HG03097 (cell line): ENCODE measurements at regions not wholly inside any gene's neighbourhood (a gene's known extent, or its start where the extent isn't known, plus 50 kb on each side); places are given as distances from the start of the nearest gene placed in this dataset.

Experiments used
- ATAC-seq: cut with Tn5 transposase; IDR thresholded peaks from one replicate; pipeline ENCODE4 v1.9.1; 2021; ENCODE audit not compliant: unreplicated experiment, low FRiP score

GRCh38 chr12:89029961-89030360 lies 322.3 kb downstream of the DUSP6 start:
- ATAC-seq, result no peak

GRCh38 chr12:89024580-89024979 lies 327.7 kb downstream of the DUSP6 start:
- no peak for ATAC-seq

DNA sequence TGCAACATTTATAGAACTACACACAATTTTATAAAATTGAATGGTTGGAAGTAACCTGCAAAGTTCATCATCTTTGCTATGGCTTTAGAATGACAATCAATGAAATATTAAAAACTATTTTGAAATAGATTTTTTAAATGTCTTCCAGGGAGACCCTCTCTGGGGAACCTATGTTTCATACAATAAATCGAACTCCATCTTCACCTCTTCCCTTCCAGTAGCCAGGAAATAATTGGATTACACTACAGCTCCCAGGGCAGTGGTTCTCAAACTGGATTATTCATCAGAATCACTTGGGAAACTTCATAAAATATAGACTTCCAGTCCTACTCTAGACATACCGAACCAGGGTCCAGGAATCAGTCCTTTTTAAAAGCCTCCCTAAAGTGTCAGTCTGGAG lies 328.4 kb downstream of the DUSP6 start:
- no peak for ATAC-seq

DNA sequence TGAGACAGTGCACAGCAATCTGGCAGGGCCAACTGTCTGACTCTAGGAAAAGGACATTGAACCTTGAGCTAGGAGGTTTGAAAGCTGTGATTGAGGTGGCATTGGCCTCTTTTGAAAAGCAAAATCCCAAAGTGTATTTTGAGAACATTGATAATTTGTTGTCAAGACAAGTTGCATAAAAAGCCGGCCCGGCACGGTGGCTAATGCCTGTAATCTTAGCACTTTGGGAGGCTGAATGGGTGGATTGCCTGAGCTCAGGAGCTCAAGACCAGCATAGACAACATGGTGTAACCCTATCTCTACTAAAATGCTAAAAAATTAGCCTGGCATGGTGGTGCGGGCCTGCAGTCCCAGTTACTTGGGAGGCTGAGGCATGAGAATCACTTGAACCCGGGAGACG lies 331.6 kb downstream of the DUSP6 start:
- ATAC-seq, result no peak

- ATAC-seq, result no peak
Measured at GRCh38 chr12:89020121-89020480, 332.2 kb downstream of the DUSP6 start.

GRCh38 chr12:89019439-89020120 lies 332.7 kb downstream of the DUSP6 start:
- peak; percentile 99 for ATAC-seq

- ATAC-seq, result no peak
Measured at GRCh38 chr12:89016970-89017778, 335.1 kb downstream of the DUSP6 start.

GRCh38 chr12:89015419-89015818 lies 336.9 kb downstream of the DUSP6 start:
- no peak for ATAC-seq

DNA sequence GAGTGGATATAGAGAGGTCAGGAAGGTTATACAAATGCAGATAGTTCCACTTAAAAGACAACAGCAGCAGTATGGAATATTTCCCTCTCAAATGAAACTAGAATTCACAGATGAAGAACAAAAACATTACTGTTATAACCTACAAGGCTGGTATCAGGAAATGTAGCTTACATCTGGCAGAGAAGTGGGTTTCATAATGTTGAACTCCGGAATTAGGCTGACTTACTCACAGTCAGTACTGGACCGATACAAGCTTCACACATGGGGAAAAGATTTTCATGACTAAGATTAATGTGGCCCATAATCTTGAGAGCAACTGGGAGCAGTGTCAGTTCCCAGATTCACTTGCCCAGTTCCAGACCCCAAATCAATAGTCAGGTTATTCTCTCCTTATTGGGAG lies 353.9 kb downstream of the DUSP6 start:
- ATAC-seq, result no peak

- ATAC-seq, result no peak
Measured at GRCh38 chr12:88996200-88996788, 356.0 kb downstream of the DUSP6 start.

DNA sequence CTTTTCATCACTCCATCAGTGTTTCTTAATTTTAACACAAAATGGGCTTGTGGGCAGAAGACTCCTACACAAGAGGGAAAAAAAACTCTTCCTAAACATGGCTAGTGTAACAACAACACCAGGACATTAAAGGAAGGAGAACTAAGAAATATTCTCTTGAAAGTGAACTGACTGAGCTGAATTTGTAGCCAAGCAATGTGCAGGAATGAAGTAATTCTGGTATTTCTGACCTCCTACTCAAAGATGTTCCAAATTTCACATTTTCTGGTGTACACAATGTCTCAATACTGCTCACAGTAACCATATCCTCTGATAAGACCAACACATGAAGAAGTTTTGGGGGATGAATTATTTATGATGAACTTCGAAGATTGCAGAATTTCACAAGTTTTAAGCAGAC lies 357.3 kb downstream of the DUSP6 start:
- no peak for ATAC-seq

DNA sequence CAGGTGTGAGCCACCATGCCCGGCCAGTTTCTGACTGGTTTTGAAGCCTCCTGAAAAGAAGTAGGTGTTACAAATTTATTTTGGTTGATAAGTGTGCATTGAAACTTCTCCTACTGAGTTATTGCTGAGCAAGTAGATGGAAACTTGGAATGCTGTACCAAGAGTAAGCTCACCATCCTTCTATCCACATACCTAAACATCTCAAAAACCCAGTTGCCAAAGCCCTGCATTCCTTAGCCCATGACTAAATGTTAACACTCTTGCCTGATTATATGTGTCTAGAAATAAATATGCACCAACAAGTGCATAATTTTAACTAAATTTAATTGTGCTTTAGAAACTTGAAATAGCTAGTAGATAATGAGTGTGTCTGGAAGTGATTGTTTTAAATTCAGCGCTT lies 357.8 kb downstream of the DUSP6 start:
- no peak for ATAC-seq

DNA sequence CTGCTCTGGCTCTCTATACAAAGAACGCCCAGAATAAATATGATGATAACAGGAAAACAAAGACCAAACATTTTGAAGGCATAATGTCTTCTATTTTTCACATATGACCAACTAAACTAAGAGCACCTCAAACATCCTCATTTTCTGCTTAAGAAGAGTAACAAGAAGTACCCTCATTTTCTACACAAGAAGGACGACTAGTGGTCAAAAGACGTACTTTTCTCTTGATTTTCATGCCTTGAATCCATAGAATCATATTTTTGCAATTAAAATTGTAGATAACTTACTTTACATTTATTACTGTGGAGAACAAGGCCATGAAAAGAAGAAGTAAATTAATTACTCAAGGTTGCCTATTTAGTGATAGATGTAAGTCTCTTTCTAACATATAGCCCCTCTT lies 358.6 kb downstream of the DUSP6 start:
- ATAC-seq, result no peak

DNA sequence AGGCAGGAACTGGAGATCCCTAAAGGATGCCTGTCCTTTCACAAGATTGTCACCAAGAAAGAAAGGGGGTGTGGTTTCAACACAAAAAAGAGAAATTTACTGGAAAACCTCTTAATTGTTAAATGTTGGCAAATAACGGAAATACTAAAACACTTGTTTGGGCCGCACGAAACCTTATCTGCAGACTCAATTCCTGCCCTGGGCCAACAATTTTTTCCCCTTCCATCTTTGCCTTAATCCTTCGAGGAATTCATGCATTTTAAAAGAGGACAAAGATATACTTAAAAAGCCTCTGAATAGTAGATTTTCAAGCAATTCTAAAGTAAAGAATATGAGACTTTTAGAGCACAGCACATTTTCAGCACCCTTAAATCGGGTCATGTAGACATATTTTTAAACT lies 366.2 kb downstream of the DUSP6 start:
- ATAC-seq, result no peak

DNA sequence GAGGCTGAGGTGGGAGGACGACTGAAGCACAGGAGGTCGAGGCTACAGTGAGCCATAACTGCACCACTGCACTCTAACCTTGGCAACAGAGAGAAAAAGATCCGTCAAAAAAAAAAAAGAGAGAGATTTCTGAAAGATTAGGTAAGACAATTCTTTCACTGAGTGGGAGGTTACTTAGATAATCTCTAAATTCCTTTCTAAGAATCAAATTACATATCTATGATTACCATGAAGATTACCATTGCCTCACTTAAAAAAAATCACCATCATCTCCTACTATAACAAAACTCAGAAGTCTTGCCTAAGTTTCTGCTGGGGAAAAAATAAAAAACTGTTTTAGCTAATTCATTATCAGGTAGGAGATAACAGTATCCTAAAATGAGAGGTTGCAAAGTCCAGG lies 366.7 kb downstream of the DUSP6 start:
- ATAC-seq, result no peak

GRCh38 chr12:88985011-88985410 lies 367.3 kb downstream of the DUSP6 start:
- no peak for ATAC-seq

GRCh38 chr12:88982694-88983093 lies 369.6 kb downstream of the DUSP6 start:
- no peak for ATAC-seq

- no peak for ATAC-seq
Measured at GRCh38 chr12:88977115-88977514, 375.2 kb downstream of the DUSP6 start.

DNA sequence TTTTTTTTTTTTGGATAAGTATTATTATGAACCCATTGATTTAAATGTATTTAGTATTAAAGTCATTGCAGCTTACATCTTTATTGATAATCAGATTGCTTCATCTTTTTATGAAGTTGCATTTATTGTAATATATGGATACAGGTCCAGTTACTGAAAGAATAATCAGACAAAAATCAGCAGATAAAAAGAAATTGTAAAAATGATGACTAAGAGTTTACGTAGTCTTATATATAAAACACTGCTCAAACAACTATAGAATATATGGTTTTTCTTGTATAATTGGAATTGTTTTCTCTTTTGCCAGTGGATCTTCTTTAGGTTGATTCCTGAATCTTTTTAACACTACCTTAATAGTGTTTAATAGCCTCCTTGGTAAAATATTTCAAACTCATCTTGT lies 378.3 kb downstream of the DUSP6 start:
- ATAC-seq, result no peak

- no peak for ATAC-seq
Measured at GRCh38 chr12:88970740-88971139, 381.6 kb downstream of the DUSP6 start.

DNA sequence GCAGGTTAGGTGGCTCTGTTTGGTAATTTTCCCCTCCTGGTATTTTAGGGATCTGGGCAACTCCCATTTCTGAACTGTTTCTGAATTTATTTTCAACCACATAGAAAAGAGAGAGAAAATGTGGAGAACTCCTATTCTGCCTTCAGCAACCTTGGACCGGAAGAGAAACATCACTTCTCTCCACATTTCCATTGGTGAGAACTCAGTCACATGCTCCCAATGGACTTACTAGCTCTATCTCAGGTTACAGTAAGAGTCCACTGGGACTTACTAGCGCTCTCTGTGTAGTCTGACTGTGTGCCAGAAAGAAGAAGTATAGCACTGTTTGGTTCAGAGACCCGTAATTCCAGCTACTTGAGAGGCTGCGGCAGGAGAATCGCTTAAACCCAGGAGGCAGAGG lies 383.2 kb downstream of the DUSP6 start:
- no peak for ATAC-seq
